ENCODE measurements at regions not wholly inside any gene's neighbourhood (a gene's known extent, or its start where the extent isn't known, plus 50 kb on each side); places are given as distances from the start of the nearest gene placed in this dataset.

DNA sequence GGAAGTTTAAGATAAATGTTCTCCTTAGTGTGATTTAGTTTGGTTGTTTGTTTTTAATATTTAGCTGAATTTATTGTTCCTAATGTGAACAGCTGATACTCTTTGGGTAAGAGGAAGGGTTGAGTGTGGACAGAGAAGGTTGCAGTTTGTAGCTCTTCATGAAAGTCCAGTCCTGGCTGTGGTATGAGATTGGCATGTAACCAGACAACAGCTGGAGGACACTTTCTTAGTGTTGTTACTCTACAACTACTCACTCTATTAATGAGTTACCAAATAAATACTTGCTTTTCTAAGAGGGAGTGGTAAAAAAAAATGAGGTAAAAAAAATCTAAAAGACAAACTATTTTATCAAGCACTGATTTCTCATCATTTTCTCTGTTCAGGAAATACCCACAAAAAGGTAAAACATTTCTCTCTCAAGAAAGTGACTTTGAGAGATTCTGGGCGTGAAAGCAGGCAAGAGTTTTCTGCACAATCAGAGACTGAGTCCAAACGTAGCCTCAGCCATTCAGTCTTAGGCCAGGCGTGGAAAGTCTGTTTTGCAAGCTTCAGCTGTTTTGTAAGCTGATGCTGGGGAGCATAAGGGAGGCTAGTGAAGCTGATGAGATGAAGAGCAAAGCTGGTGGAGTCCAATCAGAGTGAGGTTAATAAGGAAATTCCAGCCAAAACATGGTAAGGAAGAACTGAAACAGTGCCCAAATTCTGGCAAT, 138.5 kb upstream of the ARPP21 start:
- TF ChIP-seq, protein P1, sequence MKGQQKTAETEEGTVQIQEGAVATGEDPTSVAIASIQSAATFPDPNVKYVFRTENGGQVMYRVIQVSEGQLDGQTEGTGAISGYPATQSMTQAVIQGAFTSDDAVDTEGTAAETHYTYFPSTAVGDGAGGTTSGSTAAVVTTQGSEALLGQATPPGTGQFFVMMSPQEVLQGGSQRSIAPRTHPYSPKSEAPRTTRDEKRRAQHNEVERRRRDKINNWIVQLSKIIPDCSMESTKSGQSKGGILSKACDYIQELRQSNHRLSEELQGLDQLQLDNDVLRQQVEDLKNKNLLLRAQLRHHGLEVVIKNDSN (CRISPR knock-in tag; IDR thresholded peaks at IDR 0.05): no peak
- TF ChIP-seq OVOL2 (CRISPR knock-in tag; IDR thresholded peaks at IDR 0.05; ENCODE audit: borderline replicate concordance) (no peak), NFYB (CRISPR knock-in tag; conservative IDR thresholded peaks at IDR 0.05; ENCODE audit: low read depth) (no peak), MXD4 (CRISPR knock-in tag; IDR thresholded peaks at IDR 0.05; ENCODE audit: borderline replicate concordance) (no peak), SP1 (CRISPR knock-in tag; conservative IDR thresholded peaks at IDR 0.05) (no peak), ZNF263 (CRISPR knock-in tag; IDR thresholded peaks at IDR 0.05; ENCODE audit: low read depth) (no peak), TEAD1 (CRISPR knock-in tag; IDR thresholded peaks at IDR 0.05) (no peak), CREM (CRISPR knock-in tag; IDR thresholded peaks at IDR 0.05) (no peak), CBFB (CRISPR knock-in tag; IDR thresholded peaks at IDR 0.05; ENCODE audit: low read depth) (no peak), PRRX2 (CRISPR knock-in tag; IDR thresholded peaks at IDR 0.05) (no peak), SMAD3 (CRISPR knock-in tag; IDR thresholded peaks at IDR 0.05; ENCODE audit: borderline replicate concordance) (no peak), RORB (CRISPR knock-in tag; IDR thresholded peaks at IDR 0.05) (no peak), ZNF138 (CRISPR knock-in tag; conservative IDR thresholded peaks at IDR 0.05) (no peak)
- TF ChIP-seq, protein P2, sequence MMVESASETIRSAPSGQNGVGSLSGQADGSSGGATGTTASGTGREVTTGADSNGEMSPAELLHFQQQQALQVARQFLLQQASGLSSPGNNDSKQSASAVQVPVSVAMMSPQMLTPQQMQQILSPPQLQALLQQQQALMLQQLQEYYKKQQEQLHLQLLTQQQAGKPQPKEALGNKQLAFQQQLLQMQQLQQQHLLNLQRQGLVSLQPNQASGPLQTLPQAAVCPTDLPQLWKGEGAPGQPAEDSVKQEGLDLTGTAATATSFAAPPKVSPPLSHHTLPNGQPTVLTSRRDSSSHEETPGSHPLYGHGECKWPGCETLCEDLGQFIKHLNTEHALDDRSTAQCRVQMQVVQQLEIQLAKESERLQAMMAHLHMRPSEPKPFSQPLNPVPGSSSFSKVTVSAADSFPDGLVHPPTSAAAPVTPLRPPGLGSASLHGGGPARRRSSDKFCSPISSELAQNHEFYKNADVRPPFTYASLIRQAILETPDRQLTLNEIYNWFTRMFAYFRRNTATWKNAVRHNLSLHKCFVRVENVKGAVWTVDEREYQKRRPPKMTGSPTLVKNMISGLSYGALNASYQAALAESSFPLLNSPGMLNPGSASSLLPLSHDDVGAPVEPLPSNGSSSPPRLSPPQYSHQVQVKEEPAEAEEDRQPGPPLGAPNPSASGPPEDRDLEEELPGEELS (CRISPR knock-in tag; IDR thresholded peaks at IDR 0.05): no peak
- TF ChIP-seq, protein P3, sequence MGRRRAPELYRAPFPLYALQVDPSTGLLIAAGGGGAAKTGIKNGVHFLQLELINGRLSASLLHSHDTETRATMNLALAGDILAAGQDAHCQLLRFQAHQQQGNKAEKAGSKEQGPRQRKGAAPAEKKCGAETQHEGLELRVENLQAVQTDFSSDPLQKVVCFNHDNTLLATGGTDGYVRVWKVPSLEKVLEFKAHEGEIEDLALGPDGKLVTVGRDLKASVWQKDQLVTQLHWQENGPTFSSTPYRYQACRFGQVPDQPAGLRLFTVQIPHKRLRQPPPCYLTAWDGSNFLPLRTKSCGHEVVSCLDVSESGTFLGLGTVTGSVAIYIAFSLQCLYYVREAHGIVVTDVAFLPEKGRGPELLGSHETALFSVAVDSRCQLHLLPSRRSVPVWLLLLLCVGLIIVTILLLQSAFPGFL (CRISPR knock-in tag; IDR thresholded peaks at IDR 0.05; ENCODE audit: borderline replicate concordance): no peak
- TF ChIP-seq, protein P4, sequence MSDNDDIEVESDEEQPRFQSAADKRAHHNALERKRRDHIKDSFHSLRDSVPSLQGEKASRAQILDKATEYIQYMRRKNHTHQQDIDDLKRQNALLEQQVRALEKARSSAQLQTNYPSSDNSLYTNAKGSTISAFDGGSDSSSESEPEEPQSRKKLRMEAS (CRISPR knock-in tag; IDR thresholded peaks at IDR 0.05): no peak
- TF ChIP-seq, protein P5, sequence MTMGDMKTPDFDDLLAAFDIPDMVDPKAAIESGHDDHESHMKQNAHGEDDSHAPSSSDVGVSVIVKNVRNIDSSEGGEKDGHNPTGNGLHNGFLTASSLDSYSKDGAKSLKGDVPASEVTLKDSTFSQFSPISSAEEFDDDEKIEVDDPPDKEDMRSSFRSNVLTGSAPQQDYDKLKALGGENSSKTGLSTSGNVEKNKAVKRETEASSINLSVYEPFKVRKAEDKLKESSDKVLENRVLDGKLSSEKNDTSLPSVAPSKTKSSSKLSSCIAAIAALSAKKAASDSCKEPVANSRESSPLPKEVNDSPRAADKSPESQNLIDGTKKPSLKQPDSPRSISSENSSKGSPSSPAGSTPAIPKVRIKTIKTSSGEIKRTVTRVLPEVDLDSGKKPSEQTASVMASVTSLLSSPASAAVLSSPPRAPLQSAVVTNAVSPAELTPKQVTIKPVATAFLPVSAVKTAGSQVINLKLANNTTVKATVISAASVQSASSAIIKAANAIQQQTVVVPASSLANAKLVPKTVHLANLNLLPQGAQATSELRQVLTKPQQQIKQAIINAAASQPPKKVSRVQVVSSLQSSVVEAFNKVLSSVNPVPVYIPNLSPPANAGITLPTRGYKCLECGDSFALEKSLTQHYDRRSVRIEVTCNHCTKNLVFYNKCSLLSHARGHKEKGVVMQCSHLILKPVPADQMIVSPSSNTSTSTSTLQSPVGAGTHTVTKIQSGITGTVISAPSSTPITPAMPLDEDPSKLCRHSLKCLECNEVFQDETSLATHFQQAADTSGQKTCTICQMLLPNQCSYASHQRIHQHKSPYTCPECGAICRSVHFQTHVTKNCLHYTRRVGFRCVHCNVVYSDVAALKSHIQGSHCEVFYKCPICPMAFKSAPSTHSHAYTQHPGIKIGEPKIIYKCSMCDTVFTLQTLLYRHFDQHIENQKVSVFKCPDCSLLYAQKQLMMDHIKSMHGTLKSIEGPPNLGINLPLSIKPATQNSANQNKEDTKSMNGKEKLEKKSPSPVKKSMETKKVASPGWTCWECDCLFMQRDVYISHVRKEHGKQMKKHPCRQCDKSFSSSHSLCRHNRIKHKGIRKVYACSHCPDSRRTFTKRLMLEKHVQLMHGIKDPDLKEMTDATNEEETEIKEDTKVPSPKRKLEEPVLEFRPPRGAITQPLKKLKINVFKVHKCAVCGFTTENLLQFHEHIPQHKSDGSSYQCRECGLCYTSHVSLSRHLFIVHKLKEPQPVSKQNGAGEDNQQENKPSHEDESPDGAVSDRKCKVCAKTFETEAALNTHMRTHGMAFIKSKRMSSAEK (CRISPR knock-in tag; IDR thresholded peaks at IDR 0.05; ENCODE audit: borderline replicate concordance): no peak
- TF ChIP-seq, protein P6, sequence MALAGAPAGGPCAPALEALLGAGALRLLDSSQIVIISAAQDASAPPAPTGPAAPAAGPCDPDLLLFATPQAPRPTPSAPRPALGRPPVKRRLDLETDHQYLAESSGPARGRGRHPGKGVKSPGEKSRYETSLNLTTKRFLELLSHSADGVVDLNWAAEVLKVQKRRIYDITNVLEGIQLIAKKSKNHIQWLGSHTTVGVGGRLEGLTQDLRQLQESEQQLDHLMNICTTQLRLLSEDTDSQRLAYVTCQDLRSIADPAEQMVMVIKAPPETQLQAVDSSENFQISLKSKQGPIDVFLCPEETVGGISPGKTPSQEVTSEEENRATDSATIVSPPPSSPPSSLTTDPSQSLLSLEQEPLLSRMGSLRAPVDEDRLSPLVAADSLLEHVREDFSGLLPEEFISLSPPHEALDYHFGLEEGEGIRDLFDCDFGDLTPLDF (CRISPR knock-in tag; IDR thresholded peaks at IDR 0.05): no peak
- TF ChIP-seq, protein P7, sequence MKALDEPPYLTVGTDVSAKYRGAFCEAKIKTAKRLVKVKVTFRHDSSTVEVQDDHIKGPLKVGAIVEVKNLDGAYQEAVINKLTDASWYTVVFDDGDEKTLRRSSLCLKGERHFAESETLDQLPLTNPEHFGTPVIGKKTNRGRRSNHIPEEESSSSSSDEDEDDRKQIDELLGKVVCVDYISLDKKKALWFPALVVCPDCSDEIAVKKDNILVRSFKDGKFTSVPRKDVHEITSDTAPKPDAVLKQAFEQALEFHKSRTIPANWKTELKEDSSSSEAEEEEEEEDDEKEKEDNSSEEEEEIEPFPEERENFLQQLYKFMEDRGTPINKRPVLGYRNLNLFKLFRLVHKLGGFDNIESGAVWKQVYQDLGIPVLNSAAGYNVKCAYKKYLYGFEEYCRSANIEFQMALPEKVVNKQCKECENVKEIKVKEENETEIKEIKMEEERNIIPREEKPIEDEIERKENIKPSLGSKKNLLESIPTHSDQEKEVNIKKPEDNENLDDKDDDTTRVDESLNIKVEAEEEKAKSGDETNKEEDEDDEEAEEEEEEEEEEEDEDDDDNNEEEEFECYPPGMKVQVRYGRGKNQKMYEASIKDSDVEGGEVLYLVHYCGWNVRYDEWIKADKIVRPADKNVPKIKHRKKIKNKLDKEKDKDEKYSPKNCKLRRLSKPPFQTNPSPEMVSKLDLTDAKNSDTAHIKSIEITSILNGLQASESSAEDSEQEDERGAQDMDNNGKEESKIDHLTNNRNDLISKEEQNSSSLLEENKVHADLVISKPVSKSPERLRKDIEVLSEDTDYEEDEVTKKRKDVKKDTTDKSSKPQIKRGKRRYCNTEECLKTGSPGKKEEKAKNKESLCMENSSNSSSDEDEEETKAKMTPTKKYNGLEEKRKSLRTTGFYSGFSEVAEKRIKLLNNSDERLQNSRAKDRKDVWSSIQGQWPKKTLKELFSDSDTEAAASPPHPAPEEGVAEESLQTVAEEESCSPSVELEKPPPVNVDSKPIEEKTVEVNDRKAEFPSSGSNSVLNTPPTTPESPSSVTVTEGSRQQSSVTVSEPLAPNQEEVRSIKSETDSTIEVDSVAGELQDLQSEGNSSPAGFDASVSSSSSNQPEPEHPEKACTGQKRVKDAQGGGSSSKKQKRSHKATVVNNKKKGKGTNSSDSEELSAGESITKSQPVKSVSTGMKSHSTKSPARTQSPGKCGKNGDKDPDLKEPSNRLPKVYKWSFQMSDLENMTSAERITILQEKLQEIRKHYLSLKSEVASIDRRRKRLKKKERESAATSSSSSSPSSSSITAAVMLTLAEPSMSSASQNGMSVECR (CRISPR knock-in tag; IDR thresholded peaks at IDR 0.05; ENCODE audit: borderline replicate concordance): no peak
- Mint-ChIP-seq H3K36me3 (no peaks in the 10 kb centered on the region), H3K4me1 (peaks cover 16% of the 10 kb centered on the region), H3K9me3 (no peaks in the 10 kb centered on the region), H3K27ac (no peak overlapping the region), H3K4me3 (no peak overlapping the region), H3K27me3 (ENCODE audit: low read depth) (no peaks in the 10 kb centered on the region)
- DNase-seq (ENCODE audit: low spot score) (no peak), ATAC-seq (no peak)
- ChIA-PET CTCF (no interaction called here), POLR2A (no interaction called here)

Data from WTC11 (cell line).